HG02973 (cell line): ENCODE measurements at regions not wholly inside any gene's neighbourhood (a gene's known extent, or its start where the extent isn't known, plus 50 kb on each side); places are given as distances from the start of the nearest gene placed in this dataset.
"Not testable (repeated sequence)": the region's sequence is repeated elsewhere in the genome, so short reads cannot be mapped to it uniquely, and the experiment has no call there.

ENCODE experiments used
- ATAC-seq: cut with Tn5 transposase; IDR thresholded peaks from one replicate; pipeline ENCODE4 v1.9.1; 2021; ENCODE audit warnings: moderate library complexity; ENCODE audit not compliant: unreplicated experiment

DNA sequence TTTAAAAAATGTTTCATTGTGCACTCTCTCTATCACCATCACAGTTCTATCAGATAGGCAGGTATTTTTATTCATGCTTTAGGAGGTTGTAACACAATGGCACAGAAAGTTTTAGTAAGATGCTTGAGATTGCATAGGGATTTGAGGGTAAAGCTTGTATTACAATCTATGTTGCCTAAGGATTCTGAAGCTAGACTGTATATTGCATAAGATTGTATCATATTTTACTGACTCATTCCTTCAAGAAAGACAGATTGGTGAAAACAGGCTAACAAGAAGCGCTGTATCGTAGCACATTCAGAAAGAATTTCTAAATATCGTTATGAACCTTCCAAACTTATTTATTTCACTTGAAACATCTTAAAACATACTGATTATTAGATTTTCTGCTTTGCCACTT lies 577.7 kb downstream of the EBF1 start:
- no peak for ATAC-seq

DNA sequence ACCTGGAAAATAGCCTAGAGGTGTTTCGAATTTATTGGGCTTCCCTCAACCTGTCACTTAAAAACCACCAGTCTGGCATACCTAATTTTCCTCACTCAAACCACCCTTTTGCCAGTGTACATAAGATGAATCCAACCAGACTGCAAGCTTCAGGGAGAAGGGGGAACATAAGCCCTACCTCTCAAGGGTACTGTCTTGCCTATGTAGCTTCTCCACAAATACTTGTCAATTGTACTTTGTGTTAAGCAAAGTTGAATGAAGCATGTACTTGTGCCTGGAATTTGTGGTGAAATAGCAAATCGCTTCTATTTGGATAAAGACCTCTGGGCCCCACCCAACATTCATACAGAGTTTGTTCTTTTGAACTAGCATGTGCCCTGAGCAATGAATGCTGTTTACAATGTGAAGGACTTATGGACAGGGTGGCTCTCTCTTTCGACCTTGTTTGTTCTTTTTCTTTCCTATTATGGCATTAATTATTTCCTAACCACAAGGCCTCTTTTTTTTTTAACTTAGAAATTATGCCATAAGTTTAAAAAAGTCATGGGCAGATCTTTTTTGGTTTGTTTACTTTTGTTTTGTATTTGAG lies 580.2 kb downstream of the EBF1 start:
- ATAC-seq, result no peak

DNA sequence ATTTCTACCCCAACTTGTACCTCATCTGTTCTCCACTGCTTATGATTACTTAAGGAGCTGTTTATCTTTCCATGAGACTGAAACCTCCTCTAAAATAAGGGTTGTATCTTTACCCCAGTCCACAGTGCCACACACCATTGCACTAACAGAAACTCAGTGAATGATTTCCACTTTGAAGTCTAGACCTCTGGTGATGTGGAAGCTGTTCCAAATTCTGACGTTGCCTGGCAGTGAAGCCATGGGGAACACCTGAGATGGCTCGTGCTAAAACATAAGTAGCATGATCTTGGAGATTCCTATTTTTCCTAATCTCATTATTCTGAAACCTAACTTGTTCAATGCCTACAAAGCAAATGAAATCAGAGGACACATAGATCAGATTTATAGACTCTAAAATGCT lies 583.2 kb downstream of the EBF1 start:
- no peak for ATAC-seq

DNA sequence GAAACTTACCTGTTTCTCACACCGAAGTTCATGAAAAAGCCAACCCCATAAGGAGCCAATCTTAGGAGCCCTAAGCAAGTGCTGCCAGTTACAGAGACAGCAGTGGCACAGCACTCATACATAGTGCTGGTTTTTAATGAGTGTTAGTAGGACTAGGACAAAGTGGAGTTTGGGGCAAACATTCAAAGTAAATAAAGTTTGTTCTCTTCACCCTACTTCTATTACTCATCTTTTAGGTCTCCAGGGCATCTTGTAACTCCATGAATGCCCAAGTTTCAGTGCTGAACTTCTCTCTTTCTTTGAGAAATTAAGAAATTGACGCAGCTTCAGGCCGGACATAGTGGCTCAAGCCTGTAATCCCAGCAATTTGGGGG lies 584.7 kb downstream of the EBF1 start:
- ATAC-seq, result no peak

DNA sequence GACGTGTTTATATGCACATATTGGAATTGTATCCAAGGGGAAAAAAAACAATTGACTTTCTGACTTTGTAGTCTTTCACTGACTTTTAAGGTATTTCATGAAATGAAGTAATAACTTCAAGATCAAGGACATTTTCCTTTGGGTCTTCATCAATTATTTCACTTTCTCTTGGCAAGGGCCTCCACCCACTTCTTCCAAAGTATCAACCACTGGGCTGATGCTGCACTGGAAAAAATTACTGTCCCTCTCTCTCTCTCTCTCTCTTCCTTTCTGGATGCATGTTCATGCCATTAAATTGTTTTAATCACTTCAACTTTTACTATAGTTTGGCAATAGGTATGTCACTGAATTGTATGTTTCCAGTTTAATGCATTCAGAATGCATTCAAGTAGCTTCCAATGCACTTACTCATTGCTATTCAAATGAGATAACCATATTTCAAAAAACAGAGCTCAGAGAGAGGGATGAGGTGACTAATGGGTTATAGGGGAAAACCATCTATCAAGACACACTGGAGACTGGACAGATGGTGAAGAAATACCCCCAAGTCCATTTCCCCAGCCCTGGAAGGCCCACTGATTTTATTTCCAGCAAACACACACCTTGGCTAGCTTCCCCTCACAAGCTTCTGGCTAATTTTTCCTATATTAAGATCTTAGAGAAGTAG lies 585.3 kb downstream of the EBF1 start:
- ATAC-seq, result no peak

DNA sequence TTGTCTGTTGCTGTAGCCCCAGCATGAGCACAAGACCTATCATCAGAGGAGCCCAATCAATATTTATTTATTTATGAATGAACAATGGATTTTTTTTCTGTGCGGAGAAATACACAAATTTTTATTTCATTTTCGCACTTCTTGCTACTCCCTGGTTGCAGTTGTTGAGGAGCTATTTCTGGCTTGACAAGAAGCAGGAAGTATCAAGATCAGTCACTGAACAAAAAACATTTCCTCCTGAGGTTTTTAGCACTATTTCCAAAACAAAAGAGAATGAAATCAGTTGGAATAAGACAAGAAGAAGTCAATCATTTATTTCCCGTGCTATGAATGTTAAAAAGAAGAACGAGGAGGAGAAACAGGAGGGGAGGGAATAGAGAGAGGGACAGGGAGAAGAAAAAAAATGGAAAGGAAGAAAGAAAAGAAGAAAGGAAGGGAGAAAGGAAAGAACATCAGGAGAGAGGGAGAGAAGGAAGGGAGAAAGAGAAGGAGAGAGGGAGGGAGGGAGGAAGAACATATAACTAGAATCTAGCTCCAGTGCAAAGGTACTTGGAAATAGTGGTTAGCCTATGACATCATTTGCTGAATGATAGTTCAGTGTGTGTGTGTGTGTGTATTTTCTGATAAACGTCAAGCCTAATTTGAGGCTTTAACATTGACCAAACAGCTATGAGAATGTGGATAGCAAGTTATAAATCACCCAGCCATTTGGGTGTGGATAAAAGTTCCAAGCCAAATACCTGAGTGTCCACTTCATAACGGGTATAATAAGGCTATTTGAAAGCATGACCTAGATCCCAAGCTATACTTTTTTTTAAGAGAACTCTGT lies 586.0 kb downstream of the EBF1 start:
- ATAC-seq, result no peak

DNA sequence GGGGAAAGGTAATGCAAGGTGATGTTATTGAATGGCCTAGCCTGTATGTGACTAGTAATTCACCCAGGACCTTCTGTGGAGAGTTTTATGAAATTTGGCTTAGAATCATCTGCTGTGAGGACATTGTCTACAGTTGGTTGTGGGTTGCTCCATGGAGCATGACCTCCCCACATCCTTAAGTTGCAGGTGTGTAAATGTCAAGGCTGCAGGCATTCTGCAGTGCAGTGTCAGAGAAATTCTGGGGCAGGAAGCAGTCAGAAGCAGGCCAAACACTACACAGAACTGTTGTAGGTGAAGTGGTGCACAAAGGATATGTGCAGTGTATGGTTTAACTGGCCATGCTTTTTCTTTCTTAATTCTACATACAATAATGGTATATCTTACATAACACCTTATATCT lies 588.3 kb downstream of the EBF1 start:
- peak; percentile 87 for ATAC-seq

DNA sequence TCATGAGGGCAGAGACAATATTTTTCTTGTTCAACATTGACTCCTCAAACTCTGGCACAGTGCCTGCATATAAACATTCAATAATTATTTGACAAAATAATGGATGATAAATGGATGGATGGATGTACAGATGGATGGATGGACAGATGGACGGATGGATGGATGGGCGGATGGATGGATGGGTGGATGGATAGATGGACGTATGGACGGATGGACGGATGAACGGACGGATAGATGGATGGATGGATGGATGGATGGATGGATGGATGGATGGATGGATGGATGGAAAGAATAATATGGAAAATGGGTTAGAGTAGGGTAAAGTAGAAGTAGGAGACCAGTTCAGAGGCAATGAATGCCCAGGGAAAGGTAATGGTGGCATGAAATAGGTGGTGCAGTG lies 589.2 kb downstream of the EBF1 start:
- ATAC-seq, result no peak

DNA sequence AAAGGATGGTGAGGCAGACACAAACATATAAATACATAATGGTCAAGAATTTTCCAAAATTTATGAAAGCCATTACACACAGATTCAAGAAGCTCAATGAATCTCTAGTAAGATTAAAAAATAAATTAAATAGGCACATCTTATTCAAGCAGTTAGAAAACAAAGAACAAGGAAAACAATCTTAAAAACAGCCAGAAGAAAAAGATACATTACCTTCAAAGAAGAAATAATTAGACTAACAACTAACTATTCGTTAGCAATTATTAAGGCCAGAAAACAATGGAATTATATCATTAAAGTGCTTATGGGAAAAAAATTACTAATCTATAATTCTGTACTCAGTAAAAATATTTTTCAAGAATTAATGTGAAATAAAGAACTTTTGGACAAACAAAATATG lies 593.1 kb downstream of the EBF1 start:
- ATAC-seq, result no peak

DNA sequence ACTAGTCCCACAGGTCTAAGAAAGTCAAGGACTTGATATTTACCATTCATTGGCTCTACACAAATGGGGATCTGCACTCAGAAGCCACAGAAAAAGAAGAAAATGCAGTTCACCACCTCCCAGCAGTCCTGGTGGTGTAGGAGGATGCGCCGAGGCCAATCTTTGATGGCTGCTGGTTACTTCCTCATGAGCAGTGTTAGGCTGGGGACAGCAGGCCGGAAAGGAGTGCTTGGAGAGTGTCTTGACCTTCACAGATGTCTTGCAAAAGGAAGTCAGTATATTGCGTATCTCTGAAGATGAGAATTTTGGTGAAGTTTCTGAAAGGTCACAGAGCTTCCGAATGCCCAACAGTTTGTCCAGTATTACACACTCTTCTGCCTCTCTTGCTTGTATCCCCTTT lies 597.0 kb downstream of the EBF1 start:
- ATAC-seq, result no peak

DNA sequence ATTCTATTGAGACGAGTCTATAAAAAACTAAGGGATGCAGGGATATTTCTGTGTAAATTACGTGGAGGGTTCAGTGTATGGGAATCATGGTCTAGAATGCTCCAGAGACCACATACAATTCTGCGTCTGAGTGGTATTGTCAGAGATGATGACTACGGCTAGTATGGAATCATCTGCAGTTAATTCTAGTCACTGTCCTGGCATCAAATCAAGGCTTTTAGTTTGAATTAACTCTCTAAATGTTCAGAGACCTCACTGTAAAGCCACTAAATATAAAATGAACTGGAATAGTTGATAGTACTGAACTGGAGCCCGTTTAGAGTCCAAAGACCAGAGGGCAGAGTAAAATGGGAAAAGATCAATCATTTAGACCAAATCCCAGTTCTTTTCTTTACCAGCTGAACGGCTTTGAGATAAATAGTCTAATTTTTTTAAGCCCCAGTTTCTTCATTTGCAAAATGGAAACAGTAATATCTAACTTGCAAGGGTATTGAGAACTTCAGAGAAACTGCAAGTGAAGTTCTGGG lies 599.8 kb downstream of the EBF1 start:
- no peak for ATAC-seq

DNA sequence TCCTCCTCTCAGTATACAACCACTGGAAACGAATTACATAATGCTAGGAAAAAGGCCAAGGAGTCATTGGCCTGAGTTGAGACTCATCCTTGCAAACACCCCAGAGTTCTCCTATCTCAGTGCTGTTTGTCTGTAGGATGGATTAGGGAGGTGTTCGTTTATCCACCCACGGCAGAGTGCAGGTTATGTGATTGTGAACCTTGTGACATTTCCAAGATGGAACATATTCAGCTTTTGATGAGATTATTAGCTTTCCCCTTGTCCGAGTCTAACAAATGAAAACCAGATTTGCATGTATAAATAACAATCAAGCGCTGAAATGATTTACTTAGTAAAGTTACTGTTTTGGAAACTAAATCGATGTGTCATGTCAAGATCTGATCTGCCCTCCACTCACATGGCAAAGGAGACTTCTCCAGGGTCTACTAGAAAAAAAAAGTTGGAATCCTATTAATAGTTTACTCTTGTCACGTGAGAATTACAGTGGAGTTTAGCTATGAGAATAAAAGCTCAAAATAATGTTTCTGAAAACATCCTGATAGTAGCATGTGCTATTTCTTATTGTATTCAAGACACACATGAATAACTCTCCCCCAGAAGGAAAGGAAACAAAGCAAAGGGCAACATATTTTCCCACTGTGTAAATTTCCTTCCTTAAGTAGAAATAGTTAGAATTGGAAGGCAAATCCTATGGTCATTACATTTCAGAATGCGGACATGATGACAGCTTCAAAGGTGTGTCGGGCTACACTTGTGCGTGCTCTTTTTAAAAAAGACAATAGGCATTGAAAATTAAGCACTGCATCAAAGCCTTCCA lies 600.4 kb downstream of the EBF1 start:
- no peak for ATAC-seq

DNA sequence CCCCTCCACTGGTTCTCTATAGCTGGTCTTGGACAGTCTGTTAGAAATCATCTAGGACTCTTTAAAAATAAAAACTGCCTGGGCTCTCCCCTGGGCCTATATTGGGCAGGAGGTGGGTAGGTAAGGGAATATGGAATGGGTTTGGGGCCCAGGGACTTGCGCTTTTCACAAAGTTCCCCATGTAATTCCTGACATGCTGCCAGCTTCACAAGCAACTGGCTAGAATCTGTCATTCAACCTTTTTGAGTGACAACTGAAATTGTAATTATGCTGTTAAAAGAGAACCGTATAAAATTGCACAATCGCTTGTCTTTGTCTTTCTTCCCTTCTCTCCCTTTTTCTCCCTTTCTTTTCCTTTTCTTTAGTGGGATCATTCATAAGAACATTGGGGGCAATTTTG lies 603.1 kb downstream of the EBF1 start:
- no peak for ATAC-seq

DNA sequence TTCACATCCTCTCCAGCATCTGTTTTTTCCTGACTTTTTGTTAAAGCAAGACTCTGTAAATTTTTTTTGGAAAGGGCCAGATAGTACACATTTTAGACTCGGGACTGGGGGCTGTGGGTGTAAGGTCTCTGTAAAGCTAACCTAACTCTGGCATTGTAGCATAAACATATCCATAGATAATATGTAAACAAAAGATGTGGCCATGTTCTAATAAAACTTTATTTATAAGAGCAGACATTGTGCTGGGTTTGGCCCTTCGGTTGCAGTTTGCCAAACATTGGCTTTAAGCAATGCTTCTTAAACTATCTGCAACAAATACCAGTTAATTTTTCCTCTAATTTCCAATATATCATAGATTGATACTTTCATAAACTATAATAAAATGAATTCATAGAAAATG lies 605.2 kb downstream of the EBF1 start:
- no peak for ATAC-seq

DNA sequence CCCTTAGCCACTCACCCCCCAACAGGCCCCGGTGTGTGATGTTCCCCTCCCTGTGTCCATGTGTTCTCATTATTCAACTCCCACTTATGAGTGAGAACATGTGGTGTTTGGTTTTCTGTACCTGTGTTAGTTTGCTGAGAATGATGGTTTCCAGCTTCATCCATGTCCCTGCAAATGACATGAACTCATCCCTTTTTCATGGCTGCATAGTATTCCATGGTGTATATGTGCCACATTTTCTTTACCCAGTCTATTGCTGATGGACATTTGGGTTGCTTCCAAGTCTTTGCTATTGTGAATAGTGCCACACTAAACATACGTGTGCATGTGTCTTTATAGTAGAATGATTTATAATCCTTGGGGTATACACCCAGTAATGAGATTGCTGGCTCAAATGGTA lies 605.7 kb downstream of the EBF1 start:
- ATAC-seq, result not testable (repeated sequence)

DNA sequence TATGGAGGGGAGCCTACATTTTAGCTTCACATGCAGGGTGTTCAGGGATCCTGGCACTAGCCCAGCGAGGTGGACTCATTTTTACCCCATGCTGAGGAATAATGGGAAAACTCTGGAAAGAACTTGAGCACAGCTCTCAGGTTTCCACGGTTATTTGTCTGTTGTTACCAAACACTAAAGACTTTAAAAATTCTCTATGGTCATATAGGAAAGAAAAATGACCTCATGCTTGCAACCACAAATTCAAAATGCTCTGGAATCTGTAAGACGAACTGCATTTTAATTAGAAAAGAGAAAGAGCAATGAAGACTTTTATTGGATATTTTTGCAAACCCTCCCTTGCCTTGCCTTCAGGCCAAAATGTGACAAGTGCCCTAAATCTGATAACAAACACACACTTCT lies 606.9 kb downstream of the EBF1 start:
- no peak for ATAC-seq

DNA sequence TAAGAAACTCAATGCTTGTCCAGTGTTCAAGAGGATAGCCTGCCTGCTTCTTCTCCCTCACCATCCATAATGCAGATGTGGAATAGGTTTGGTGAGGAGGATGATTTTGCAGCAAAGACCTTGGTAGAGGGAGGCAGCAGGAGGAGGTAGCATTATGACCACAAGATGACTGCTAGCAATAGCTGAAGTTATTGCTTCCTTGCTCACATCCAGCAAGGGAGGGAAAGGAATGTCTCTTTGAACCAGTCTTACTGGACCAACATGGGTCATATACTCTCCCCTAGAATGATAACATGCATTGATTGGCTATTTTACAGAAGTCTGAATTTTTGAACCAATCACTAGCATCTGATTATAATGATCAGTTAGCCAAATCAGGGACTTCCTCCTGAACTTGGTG lies 607.6 kb downstream of the EBF1 start:
- no peak for ATAC-seq

DNA sequence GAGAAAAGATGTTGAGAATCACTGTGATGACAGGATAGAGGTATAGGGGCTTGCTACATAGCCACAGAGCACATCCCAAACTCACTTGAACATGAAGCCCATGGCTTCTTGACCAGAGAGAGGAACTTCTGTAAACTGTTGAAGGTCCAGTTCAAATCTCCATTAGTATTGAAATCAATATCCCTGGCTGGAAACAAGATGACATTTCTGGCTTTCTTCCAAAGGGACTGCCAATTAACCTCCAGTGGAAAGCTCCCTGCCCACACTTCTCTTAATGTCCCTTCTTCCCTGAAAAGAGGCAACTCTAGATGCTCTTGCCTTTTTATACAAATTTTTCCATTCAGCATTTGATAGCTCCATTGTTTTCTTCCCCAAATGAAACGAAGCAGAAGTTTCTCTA lies 612.1 kb downstream of the EBF1 start:
- ATAC-seq, result no peak

DNA sequence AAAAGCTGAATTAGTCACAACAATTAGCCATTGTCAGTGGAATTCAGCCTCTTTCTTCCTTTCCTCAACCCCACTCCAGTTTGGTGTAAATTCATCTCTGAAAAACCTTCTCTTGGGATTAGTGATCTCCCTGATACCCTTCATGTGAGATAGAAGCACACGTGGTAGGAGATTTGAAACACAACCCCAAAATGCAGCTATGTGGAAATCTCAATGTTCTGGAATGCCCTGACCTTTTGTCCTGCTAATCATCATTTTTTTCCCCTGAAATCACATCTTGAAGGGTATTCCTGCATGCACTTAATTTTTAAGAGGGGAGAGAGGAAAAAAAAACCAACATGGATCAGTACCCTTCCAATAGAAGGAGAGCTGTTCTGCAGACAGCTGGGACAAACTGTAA lies 612.6 kb downstream of the EBF1 start:
- no peak for ATAC-seq

DNA sequence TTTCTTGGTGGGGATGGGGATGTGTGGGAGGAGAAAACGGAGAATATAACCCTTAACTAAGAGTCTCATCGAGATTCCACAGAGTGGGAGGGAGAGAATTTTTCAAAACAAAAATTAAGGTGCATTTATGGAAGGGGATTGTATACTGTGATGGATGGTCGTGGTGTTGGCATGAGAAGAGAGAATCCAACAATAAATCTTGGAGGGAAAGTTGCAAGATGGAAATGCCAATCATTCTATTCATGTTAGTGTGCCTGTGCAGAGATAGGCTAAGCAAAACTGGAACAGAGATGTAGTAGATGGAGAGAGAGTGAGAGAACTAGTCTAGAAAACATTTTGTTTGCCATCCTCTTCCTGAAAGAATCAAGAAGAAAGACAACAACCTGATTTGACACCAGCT lies 613.1 kb downstream of the EBF1 start:
- no peak for ATAC-seq

DNA sequence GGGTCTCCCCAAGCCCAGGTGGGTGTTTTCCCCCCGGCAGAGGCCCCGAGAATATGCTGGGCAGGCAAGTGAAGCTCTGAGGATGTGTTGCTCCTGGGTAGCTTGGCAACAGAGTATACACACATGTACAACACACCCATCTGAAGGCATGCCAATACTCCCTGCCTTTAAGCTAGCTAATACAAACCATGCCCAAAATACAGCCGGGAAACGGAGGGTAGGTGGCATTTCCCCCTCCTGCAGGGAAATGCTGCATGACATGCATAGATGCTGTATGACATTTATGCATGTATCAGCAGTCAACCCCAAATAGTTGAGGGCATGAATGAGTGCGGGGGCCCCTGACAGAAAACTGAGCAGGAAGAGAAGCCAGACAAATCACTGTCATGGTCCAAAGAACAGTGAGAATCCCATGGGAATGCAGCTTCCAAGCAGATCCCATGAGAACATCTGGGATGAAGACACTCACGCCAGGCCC lies 614.1 kb downstream of the EBF1 start:
- ATAC-seq, result no peak
